Neural progenitor cell (in vitro differentiated cells): ENCODE measurements at regions not wholly inside any gene's neighbourhood (a gene's known extent, or its start where the extent isn't known, plus 50 kb on each side); places are given as distances from the start of the nearest gene placed in this dataset.

Source experiments
- DNase-seq: peaks from one replicate; pipeline ENCODE4 v3.0.0-alpha.2; 2016; ENCODE audit warnings: low spot score
- H2AFZ ChIP-seq: fragments of 200-600 bp; sonication (generic); replicated peaks from 2 replicates; pipeline ENCODE4 v1.6.1; 2016; ENCODE audit warnings: antibody characterized with exemption
- H3F3A ChIP-seq: fragments of 200-600 bp; sonication (generic); 2 replicates; pipeline ENCODE4 v1.6.1; 2016; ENCODE audit warnings: antibody characterized with exemption, low read depth
- H3K27ac ChIP-seq: fragments of 200-600 bp; sonication (generic); 2 replicates; pipeline ENCODE4 v1.5.1; 2016; ENCODE audit warnings: mild to moderate bottlenecking
- H3K27me3 ChIP-seq: fragments of 200-600 bp; sonication (generic); 2 replicates; pipeline ENCODE4 v1.6.1; 2016; ENCODE audit warnings: mild to moderate bottlenecking, moderate library complexity
- H3K36me3 ChIP-seq: fragments of 200-600 bp; sonication (generic); 2 replicates; pipeline ENCODE4 v1.5.1; 2016
- H3K4me1 ChIP-seq: fragments of 200-600 bp; sonication (generic); 2 replicates; pipeline ENCODE4 v1.6.1; 2016; ENCODE audit warnings: mixed run types
- H3K4me2 ChIP-seq: fragments of 200-600 bp; sonication (generic); 2 replicates; pipeline ENCODE4 v1.6.1; 2016
- H3K4me3 ChIP-seq: fragments of 200-600 bp; sonication (generic); 2 replicates; pipeline ENCODE4 v1.5.1; 2016
- H3K79me2 ChIP-seq: fragments of 200-600 bp; sonication (generic); 2 replicates; pipeline ENCODE4 v1.6.1; 2016; ENCODE audit warnings: low read depth
- H3K9ac ChIP-seq: fragments of 200-600 bp; sonication (generic); 2 replicates; pipeline ENCODE4 v1.6.1; 2016
- H3K9me3 ChIP-seq: fragments of 200-600 bp; sonication (generic); 2 replicates; pipeline ENCODE4 v1.5.1; 2016; ENCODE audit warnings: low read depth
- H4K20me1 ChIP-seq: fragments of 200-600 bp; sonication (generic); 2 replicates; pipeline ENCODE4 v1.6.1; 2016; ENCODE audit warnings: low read depth
- H3K27ac Mint-ChIP-seq: 3 replicates; pipeline ENCODE4 v1.8.0; 2021; ENCODE audit warnings: mixed read lengths
- H3K27me3 Mint-ChIP-seq: 2 replicates; pipeline ENCODE4 v1.8.0; 2022; ENCODE audit warnings: low read depth, mild to moderate bottlenecking, inconsistent platforms, moderate library complexity, mixed read lengths; ENCODE audit not compliant: insufficient read depth
- H3K36me3 Mint-ChIP-seq: 3 replicates; pipeline ENCODE4 v1.8.0; 2021; ENCODE audit warnings: mixed read lengths
- H3K4me1 Mint-ChIP-seq: 3 replicates; pipeline ENCODE4 v1.8.0; 2021; ENCODE audit warnings: mixed read lengths
- H3K4me3 Mint-ChIP-seq: 3 replicates; pipeline ENCODE4 v1.8.0; 2021; ENCODE audit warnings: mild to moderate bottlenecking, moderate library complexity, mixed read lengths
- H3K9me3 Mint-ChIP-seq: 3 replicates; pipeline ENCODE4 v1.8.0; 2020; ENCODE audit warnings: mixed read lengths
- CTCF ChIP-seq: fragments of 200-600 bp; sonication (generic); IDR thresholded peaks from 2 replicates; pipeline ENCODE4 v1.5.1; 2017; ENCODE audit warnings: antibody characterized with exemption, mild to moderate bottlenecking
- EZH2 ChIP-seq: fragments of 200-600 bp; sonication (generic); IDR thresholded peaks from 2 replicates; pipeline ENCODE4 v1.6.1; 2017; ENCODE audit warnings: antibody characterized with exemption, mild to moderate bottlenecking, moderate library complexity
- EZH2phosphoT487 ChIP-seq: fragments of 200-600 bp; sonication (generic); IDR thresholded peaks from 2 replicates; pipeline ENCODE4 v1.6.1; 2017; ENCODE audit warnings: antibody characterized with exemption

- Histone ChIP-seq H3K27me3 (no peaks in the 10 kb centered on the region), H3K27ac (no peak overlapping the region), H3K4me3 (no peak overlapping the region), H3K4me1 (peaks cover 5% of the 10 kb centered on the region), H3K9me3 (peaks cover 7% of the 10 kb centered on the region), H3K36me3 (no peaks in the 10 kb centered on the region), H3F3A (no peaks in the 10 kb centered on the region), H3K79me2 (no peaks in the 10 kb centered on the region), H3K4me2 (no peak overlapping the region), H3K9ac (no peak overlapping the region), H4K20me1 (no peaks in the 10 kb centered on the region), H2AFZ (no peak overlapping the region)
- no peaks in the 10 kb centered on the region for H3K4me1 Mint-ChIP-seq
- no peaks in the 10 kb centered on the region for H3K27me3 Mint-ChIP-seq
- peaks cover 6% of the 10 kb centered on the region for H3K9me3 Mint-ChIP-seq
- no peak overlapping the region for H3K4me3 Mint-ChIP-seq
- TF ChIP-seq CTCF: no peak
- TF ChIP-seq EZH2phosphoT487: no peak
- no peak for TF ChIP-seq EZH2
- H3K27ac Mint-ChIP-seq: no peak overlapping the region
- H3K36me3 Mint-ChIP-seq: no peaks in the 10 kb centered on the region
- DNase-seq: no peak
These were observed 206.0 kb downstream of the HAO1 start for GRCh38 chr20:7734216-7734615.

GRCh38 chr20:7736336-7736735, 203.9 kb downstream of the HAO1 start:
- H3K36me3 ChIP-seq: no peaks in the 10 kb centered on the region
- no peak overlapping the region for H3K4me2 ChIP-seq
- no peaks in the 10 kb centered on the region for H4K20me1 ChIP-seq
- no peaks in the 10 kb centered on the region for H3K4me1 Mint-ChIP-seq
- no peak for TF ChIP-seq CTCF
- TF ChIP-seq EZH2: no peak
- TF ChIP-seq EZH2phosphoT487: no peak
- no peaks in the 10 kb centered on the region for H3K27me3 ChIP-seq
- H3K9me3 ChIP-seq: no peaks in the 10 kb centered on the region
- H3K36me3 Mint-ChIP-seq: no peaks in the 10 kb centered on the region
- H3K79me2 ChIP-seq: no peaks in the 10 kb centered on the region
- no peak overlapping the region for H3K27ac Mint-ChIP-seq
- H3K4me3 ChIP-seq: no peak overlapping the region
- peaks cover 4% of the 10 kb centered on the region for H3K9me3 Mint-ChIP-seq
- no peak overlapping the region for H3K27ac ChIP-seq
- no peak overlapping the region for H3K4me3 Mint-ChIP-seq
- no peak overlapping the region for H2AFZ ChIP-seq
- H3K27me3 Mint-ChIP-seq: no peaks in the 10 kb centered on the region
- DNase-seq: no peak
- no peak overlapping the region for H3K9ac ChIP-seq
- H3K4me1 ChIP-seq: peaks cover 5% of the 10 kb centered on the region
- H3F3A ChIP-seq: no peaks in the 10 kb centered on the region

- no peaks in the 10 kb centered on the region for H3K27me3 ChIP-seq
- Mint-ChIP-seq H3K36me3 (no peaks in the 10 kb centered on the region), H3K4me1 (no peaks in the 10 kb centered on the region), H3K27ac (no peak overlapping the region), H3K27me3 (no peaks in the 10 kb centered on the region), H3K4me3 (no peak overlapping the region), H3K9me3 (peaks cover 2% of the 10 kb centered on the region)
- H3K79me2 ChIP-seq: no peaks in the 10 kb centered on the region
- H3K4me1 ChIP-seq: no peaks in the 10 kb centered on the region
- no peak overlapping the region for H3K9ac ChIP-seq
- no peak overlapping the region for H3K4me2 ChIP-seq
- TF ChIP-seq EZH2phosphoT487: no peak
- TF ChIP-seq EZH2: no peak
- TF ChIP-seq CTCF: no peak
- H3K9me3 ChIP-seq: no peaks in the 10 kb centered on the region
- H3K4me3 ChIP-seq: no peak overlapping the region
- no peaks in the 10 kb centered on the region for H3K36me3 ChIP-seq
- no peaks in the 10 kb centered on the region for H4K20me1 ChIP-seq
- no peak overlapping the region for H3K27ac ChIP-seq
- no peak overlapping the region for H2AFZ ChIP-seq
- no peak for DNase-seq
- H3F3A ChIP-seq: no peaks in the 10 kb centered on the region
These were observed 198.4 kb downstream of the HAO1 start for GRCh38 chr20:7741866-7742265.

- H3K4me2 ChIP-seq: no peak overlapping the region
- Mint-ChIP-seq H3K4me1 (no peaks in the 10 kb centered on the region), H3K27ac (no peak overlapping the region), H3K4me3 (no peak overlapping the region), H3K27me3 (no peaks in the 10 kb centered on the region), H3K36me3 (no peaks in the 10 kb centered on the region), H3K9me3 (peaks cover 2% of the 10 kb centered on the region)
- H4K20me1 ChIP-seq: no peaks in the 10 kb centered on the region
- H2AFZ ChIP-seq: no peak overlapping the region
- H3K4me3 ChIP-seq: no peak overlapping the region
- no peak for TF ChIP-seq CTCF
- no peak overlapping the region for H3K9ac ChIP-seq
- H3K27ac ChIP-seq: no peak overlapping the region
- no peaks in the 10 kb centered on the region for H3K27me3 ChIP-seq
- no peaks in the 10 kb centered on the region for H3F3A ChIP-seq
- H3K36me3 ChIP-seq: no peaks in the 10 kb centered on the region
- no peaks in the 10 kb centered on the region for H3K4me1 ChIP-seq
- no peak for DNase-seq
- no peaks in the 10 kb centered on the region for H3K9me3 ChIP-seq
- H3K79me2 ChIP-seq: no peaks in the 10 kb centered on the region
These were observed 197.8 kb downstream of the HAO1 start for GRCh38 chr20:7742479-7742878.
